ENCODE measurements at regions not wholly inside any gene's neighbourhood (a gene's known extent, or its start where the extent isn't known, plus 50 kb on each side); places are given as distances from the start of the nearest gene placed in this dataset.
"Not testable (repeated sequence)": the region's sequence is repeated elsewhere in the genome, so short reads cannot be mapped to it uniquely, and the experiment has no call there.

- intact Hi-C loops (cut with DNase I): not testable (repeated sequence)
These were observed 494.2 kb upstream of the CCDC196 start for GRCh38 chr14:65991935-65992334.

DNA sequence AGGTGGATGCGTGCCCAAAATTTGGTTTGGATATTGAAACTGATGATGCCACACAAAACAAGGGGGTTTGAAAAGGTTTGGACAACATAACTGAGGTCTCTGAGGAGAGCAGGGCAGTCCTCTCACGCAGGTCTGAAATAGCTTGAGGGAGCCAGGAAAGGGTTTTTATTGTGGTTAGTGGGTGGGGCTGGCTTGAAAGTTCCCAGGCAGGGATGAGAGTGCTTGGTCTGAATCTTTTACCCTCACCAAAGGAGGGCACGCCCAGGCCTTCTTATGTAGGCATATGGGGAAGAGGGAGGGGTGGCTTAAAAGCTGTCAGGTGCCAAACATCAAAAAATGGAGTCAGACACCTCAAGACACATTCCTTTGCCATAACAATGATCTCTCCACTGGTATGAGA is 493.1 kb upstream of the CCDC196 start:
- DNase-seq (ENCODE audit: low spot score): no peak
- intact Hi-C loops (cut with DNase I): no loop called here

More at GRCh38 chr14:65991935-65992334, 494.2 kb upstream of the CCDC196 start:
- not testable (repeated sequence) for DNase-seq (ENCODE audit: low spot score)

- no peak for DNase-seq (ENCODE audit: low spot score)
- intact Hi-C loops (cut with DNase I): no loop called here
These were observed 492.2 kb upstream of the CCDC196 start for GRCh38 chr14:65993996-65994395.

DNA sequence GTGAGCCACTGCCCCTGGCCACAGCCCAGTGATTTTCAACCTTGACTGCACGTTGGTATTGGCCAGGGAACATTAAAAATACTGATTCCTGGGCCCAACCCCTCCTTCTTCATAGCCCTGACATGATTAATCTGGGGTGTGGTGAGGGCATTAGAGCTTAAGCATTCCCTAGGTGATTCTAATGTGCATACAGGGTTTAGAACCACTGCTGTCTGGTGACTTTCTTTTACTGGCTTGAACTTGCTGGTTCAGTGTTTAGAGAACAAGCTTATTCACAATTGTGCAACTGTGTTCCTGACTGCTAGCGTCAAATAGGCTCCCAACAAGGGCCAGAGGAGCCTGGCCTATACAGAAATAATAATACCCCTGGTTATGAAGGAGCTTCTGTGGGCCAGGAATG is 488.8 kb upstream of the CCDC196 start:
- intact Hi-C loops (cut with DNase I): no loop called here
- no peak for DNase-seq (ENCODE audit: low spot score)

DNA sequence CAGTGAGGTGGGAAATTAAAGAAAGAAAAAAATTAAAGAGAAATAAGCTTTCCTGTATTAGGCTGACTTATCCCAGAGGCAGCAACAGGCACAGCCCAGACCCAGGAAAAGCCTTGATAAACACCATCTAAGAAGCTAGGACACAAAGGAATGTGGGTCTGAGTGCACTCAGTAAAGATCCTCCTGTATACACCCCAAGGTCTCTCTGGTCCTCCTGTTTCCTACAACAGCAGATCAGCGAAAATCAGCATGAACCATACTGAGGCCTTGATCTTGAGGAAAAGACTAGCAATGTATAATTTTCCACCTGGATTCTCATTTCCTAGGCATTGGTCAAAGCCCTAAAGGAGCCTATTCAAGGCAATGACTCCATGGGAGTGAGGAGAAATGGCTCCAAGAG is 486.3 kb upstream of the CCDC196 start:
- DNase-seq (ENCODE audit: low spot score): no peak
- intact Hi-C loops (cut with DNase I): no loop called here

GRCh38 chr14:66000766-66001165 is 485.4 kb upstream of the CCDC196 start:
- no peak for DNase-seq (ENCODE audit: low spot score)
- intact Hi-C loops (cut with DNase I): no loop called here

DNA sequence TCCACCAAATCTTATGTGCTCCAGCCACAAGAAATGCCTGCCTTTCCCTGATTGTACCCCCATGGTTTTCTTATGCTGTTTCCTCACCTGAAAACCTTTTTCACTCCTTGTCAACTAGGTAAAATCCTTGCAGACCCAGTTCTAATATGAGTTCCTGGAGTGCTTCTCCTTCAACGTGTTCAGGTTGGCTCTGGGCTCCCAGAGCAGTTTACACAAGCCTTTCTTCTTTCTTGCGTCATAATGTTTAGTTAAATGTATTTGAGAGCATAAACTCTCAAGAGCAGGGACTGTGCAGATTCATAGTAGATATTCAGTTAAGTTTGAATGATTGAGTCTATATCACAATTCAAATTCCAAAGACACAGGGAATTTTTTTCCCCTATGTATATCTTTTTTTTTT is 484.8 kb upstream of the CCDC196 start:
- intact Hi-C loops (cut with DNase I): no loop called here
- no peak for DNase-seq (ENCODE audit: low spot score)

DNA sequence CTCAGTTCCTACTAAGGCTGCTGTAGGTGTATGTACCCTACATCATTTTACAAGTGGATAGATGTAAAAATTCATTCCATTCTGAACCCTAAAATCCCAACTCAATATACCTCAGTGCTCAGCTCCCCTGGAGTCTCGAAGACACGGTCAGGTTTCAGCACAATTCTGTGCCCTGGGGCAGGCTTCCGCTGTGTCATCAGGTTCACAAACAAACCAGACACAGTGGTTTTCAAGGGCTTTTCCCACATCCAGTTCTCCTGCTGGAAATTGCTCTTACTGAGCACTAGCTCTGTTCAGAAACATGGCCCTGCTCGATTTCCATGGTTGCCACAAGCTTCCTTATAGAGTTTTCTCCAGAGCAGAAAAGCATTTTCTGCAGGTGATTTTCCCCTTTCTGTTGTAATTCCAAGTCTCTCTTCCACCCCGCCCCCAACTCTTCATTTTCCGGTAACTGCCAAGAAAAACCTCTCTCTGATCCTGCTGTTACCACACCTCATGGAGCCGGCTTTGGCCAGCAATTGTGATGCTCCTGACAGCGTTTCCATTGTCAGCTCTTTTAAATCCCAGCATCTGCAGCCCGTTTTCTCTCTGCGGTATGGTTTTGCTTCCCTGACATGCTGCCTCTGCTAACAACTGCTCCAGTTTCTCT is 483.0 kb upstream of the CCDC196 start:
- DNase-seq (ENCODE audit: low spot score): no peak
- intact Hi-C loops (cut with DNase I): no loop called here

DNA sequence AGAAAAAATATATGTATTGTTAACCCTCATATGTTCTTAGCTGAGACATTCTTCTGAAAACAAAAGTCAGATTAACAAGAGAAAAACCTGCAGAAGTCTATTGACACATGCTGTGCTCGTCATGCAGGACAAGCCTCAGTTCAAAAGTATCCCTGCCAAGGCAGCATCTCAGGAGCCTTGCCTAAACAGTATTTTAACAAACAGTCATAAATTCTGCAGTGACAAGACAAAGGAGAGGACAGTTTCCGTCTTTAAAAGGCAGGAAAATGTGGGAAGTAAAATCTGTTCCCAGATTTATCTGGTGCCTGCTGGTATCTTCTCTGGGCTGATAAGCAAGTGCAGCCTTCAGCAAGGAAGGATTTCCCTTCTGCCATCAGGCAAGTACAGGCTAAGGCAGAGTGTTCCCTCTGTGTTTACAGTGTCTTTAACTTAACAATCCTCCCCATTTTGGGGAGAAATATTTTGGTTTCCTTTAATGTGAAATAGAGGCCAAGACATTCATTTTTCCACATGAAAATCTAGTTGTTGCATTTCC is 480.2 kb upstream of the CCDC196 start:
- intact Hi-C loops (cut with DNase I): no loop called here
- no peak for DNase-seq (ENCODE audit: low spot score)

GRCh38 chr14:66008631-66009030 is 477.5 kb upstream of the CCDC196 start:
- DNase-seq (ENCODE audit: low spot score): no peak
- intact Hi-C loops (cut with DNase I): no loop called here

DNA sequence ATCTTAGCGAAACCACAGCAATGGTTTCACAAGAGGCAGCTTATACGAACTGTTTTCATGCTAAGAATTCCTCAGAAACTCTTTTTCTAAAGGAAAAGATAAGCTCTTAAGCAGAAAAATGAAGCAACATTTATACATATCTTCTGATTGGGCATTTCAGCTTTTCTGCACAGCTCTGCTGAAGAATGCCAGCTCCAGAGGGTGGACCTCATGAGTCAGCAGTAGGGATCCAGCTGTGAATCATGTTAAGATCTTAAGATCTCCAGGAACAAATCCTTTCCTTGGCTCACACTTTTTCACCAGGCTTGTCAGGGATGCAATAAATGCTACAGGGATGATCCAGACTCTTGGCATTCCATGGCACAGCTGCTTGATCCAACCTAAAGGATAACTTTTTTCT is 477.1 kb upstream of the CCDC196 start:
- intact Hi-C loops (cut with DNase I): no loop called here
- DNase-seq (ENCODE audit: low spot score): no peak

DNA sequence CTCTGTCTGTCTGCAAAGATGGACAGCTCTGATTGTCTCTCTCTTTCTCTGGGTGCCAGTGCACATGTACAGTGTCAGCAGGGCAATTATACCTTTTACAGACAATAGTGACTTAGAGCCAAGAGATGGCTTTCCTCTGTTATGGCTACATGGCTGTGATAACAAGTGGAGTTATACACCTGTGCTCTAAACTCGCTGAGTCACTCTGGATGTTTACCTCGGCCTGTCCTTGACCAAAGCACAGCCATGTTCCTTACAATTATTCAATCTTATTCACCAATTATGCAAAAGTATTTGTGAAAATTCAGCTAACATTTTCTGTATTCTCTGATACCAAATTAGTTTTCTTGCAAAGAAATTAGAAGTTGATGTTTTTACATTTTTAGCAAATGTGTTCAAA is 475.5 kb upstream of the CCDC196 start:
- no peak for DNase-seq (ENCODE audit: low spot score)
- intact Hi-C loops (cut with DNase I): no loop called here

- DNase-seq (ENCODE audit: low spot score): no peak
These were observed 474.3 kb upstream of the CCDC196 start for GRCh38 chr14:66011855-66012254.

DNA sequence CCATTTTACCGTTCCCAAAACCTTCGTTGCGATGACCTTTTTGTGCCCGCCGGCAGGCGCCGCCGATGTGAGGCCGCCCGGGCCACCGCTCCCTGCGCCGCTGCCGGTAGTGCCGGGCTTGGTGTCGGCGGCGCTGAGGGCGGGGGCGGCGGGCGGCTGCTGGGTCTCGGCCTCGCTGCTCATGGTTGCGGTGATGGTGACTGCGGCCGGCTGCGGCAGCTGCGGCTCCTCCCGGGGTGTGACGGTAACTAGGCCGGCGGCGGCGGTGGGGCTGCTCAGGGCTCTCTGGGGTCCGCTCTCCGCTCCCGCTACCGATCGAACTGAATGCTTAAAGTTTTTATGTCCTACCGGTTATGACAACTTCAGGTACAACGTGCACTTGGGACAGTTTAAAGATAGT is 472.6 kb upstream of the CCDC196 start:
- DNase-seq (ENCODE audit: low spot score); intact Hi-C loops (cut with DNase I): not testable (repeated sequence)

More at GRCh38 chr14:66011855-66012254, 474.3 kb upstream of the CCDC196 start:
- intact Hi-C loops (cut with DNase I): no loop called here

DNA sequence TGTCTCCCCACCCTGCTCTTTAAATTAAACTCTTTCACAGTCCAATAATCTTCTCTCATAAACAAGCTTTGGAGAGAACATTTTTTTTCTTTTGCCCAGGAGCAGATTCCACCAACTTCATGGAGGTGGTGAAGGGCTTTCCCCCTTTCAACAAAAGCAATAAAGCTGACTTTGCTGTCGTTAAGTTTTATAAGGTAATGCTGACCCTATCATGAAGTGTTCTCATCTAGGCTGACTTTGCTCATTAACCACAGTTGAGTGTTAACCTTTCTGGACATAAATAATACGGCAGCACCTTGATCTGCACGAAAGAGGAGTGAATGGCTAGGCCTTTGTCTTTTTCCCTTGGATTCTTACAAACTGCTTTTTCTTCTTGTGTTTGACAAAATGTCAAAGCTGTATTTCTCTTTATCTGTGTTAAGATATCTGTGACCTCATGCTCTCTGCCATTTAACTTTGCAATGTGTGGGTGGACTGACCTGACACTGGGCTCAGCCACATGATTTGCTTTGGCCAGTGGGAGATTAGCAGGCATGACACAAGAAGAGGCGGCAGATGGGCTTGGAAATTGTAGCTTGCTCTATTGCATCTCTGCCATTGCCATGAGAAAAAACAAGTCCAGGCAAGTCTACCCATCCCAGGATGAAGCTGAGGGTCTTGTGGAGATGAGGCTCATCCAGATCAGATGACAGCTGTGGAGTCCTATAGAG is 470.9 kb upstream of the CCDC196 start:
- no peak for DNase-seq (ENCODE audit: low spot score)
- intact Hi-C loops (cut with DNase I): no loop called here

DNA sequence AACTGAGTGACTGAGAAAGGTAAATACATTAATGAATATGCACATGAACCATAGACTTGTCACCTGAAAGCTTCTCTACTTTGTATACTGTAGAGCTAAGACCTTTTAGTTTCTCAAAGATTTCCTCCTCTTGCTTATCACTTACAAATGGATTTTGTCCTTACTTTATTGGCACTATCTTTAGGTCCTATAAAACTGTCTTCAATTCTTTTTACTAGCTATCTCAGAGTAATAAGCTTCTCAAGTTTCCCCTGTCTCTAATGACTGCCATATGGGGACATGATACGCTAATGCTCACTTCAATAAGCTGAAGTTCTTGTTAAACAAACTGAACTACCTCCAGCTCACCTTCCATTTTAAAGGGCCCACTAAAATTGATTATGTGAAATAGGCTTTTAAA is 468.2 kb upstream of the CCDC196 start:
- no peak for DNase-seq (ENCODE audit: low spot score)
- intact Hi-C loops (cut with DNase I): no loop called here

DNA sequence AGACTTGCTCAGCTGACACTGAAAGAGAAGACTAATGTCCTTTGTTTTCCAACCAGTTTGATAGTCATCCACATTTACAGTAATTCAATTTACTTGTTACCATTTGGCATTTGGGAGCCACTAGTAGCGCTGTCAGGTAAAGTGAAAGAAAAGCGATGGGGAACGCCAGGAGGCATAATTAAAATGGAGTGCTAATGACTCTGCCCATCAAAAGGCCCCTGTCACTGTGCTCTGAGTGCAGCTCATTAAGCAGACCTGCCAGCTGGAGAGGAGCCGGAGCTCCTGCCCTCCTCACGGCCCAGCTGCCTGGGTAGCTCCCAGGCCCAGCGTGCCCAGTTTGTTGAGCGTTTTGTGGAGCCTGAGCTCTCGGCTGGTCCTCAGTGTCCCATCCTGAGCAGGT is 463.6 kb upstream of the CCDC196 start:
- intact Hi-C loops (cut with DNase I): no loop called here
- DNase-seq (ENCODE audit: low spot score): no peak

- intact Hi-C loops (cut with DNase I): no loop called here
- no peak for DNase-seq (ENCODE audit: low spot score)
These were observed 460.4 kb upstream of the CCDC196 start for GRCh38 chr14:66025779-66026178.

- intact Hi-C loops (cut with DNase I); DNase-seq (ENCODE audit: low spot score): not testable (repeated sequence)
These were observed 454.2 kb upstream of the CCDC196 start for GRCh38 chr14:66031981-66032380.

DNA sequence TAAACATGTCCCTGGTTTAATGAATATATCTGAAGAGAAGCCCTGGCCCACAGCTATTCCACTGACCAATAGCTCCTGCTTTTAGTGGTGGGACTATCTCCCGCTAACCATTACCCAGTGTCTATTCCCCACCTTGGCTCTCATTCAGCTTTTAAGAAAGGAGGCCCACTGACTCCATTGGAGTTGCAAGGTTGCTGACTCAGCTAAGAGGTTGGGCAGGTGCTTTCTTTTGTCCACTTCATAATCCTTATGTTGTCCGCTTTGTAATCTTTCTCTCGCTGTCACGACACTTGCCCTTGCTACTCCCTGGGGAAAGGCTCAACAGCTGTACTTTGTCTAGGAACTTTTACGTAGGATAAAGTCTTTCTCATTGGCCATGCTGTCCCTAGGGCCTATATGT is 453.4 kb upstream of the CCDC196 start:
- no peak for DNase-seq (ENCODE audit: low spot score)

DNA sequence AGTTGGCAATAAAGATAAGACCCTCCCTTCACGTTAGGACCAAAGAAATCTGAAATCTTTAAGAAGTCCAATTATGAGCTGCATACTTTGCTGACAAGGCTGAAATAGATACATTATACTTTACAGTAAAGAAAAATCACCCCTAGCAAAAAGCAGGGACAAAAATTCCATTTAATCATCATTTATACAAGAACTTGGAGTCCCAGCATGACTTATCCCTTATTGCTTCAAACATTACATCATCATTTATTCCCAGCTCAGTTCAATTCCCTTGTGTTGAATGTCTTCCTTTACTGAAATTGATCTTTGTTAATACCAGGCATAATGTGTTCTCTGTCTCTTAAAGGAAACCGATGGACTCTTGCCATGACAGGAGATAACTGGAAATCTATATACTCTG is 449.6 kb upstream of the CCDC196 start:
- intact Hi-C loops (cut with DNase I): no loop called here

More for the DNA sequence above, 453.4 kb upstream of the CCDC196 start:
- intact Hi-C loops (cut with DNase I): no loop called here

More for the DNA sequence above, 449.6 kb upstream of the CCDC196 start:
- no peak for DNase-seq (ENCODE audit: low spot score)
